Spleen (tissue), 7 donors: ENCODE measurements at regions not wholly inside any gene's neighbourhood (a gene's known extent, or its start where the extent isn't known, plus 50 kb on each side); places are given as distances from the start of the nearest gene placed in this dataset.

Source experiments
- POLR2A ChIP-seq, 3 donors: fragments of 450-650 bp; IDR thresholded peaks; one replicate each; pipeline ENCODE4 v1.5.1; 2017; ENCODE audit warnings: antibody characterized with exemption in 3 of 3, mild to moderate bottlenecking in 1 of 3
- POLR2AphosphoS5 ChIP-seq, 3 donors: sonication (generic); formaldehyde crosslinking; IDR thresholded peaks; one replicate each; pipeline ENCODE4 v1.5.1; 2017; ENCODE audit warnings: antibody characterized with exemption in 3 of 3
- TF ChIP-seq, protein P1 (sequence below), 11 experiments: fragments of 200-600 bp in 7 of 11; fragments of 450-650 bp in 4 of 11; sonication (generic) in 4 of 11; IDR thresholded peaks in 8 of 11; conservative IDR thresholded peaks in 3 of 11; 1 replicate in 7 of 11; 2 replicates in 4 of 11; pipeline versions ENCODE4 v1.4.0 to v1.8.0; 2016 to 2021; ENCODE audit warnings: antibody characterized with exemption in 11 of 11, inconsistent platforms in 4 of 11, mild to moderate bottlenecking in 1 of 11
- donor health status: DM: no; HTN: no; CAD: no; lungs with moderate emphysema.
- donor health status: DM: no; HTN: no; CAD: no.
- donor health status: DM: no; HTN: no; CAD: no.

DNA sequence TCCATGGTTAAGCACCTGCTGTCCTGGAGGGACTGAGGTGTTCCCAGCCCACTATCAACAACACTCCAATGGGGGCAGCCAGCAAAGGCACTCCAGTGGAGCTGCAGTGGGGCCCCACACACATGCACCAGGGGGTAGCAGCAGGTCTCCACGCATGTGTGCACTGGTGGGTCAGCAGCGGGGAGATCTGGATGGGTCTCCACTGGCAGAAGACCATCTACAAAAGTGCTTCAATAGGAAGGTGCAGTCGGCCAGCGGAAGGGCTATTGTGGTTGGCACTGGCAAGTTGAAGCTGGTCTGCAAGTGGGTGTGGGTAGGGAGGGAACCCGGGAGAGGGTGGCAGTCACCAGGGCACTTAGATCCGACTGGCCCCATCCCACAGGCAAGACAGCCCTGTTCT lies 1355.4 kb downstream of the NSUN3 start:
- TF ChIP-seq, protein P1, sequence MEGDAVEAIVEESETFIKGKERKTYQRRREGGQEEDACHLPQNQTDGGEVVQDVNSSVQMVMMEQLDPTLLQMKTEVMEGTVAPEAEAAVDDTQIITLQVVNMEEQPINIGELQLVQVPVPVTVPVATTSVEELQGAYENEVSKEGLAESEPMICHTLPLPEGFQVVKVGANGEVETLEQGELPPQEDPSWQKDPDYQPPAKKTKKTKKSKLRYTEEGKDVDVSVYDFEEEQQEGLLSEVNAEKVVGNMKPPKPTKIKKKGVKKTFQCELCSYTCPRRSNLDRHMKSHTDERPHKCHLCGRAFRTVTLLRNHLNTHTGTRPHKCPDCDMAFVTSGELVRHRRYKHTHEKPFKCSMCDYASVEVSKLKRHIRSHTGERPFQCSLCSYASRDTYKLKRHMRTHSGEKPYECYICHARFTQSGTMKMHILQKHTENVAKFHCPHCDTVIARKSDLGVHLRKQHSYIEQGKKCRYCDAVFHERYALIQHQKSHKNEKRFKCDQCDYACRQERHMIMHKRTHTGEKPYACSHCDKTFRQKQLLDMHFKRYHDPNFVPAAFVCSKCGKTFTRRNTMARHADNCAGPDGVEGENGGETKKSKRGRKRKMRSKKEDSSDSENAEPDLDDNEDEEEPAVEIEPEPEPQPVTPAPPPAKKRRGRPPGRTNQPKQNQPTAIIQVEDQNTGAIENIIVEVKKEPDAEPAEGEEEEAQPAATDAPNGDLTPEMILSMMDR (IDR thresholded peaks at IDR 0.05 in 8 of 11, conservative IDR thresholded peaks at IDR 0.05 in 3 of 11), result no peak
- TF ChIP-seq POLR2AphosphoS5 (IDR thresholded peaks at IDR 0.05) (no peak), POLR2A (IDR thresholded peaks at IDR 0.05) (no peak)
